ENCODE measurements at regions not wholly inside any gene's neighbourhood (a gene's known extent, or its start where the extent isn't known, plus 50 kb on each side); places are given as distances from the start of the nearest gene placed in this dataset.

DNA sequence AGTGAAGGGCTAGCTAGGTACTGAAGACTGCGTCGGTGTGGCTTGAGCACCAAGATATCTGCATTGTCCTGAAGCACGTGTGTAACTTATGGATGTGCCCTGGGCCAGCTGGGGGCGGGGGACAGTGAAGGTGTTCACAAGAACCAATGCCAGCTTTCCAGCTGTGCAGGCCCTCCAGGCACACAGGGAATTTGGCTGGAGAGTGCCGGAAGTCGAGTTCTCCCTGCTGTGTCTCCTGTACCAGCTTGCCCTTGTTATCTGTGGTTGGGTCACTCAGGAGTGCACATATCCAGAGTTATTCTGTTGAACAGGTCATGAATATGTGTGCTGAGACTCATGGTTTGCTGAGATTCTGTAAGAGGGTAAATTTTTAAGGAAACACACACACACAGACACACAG, 75.9 kb upstream of the CRY1 start:
- Histone ChIP-seq H4K8ac (ENCODE audit: extremely low read depth, insufficient read depth, low read length) (no peak overlapping the region), H3K14ac (ENCODE audit: insufficient read length) (no peak overlapping the region), H2BK20ac (ENCODE audit: low read length) (no peak overlapping the region), H2AK5ac (ENCODE audit: low read depth, low read length) (no peak overlapping the region), H3K9ac (replicated peaks in 1 of 4; ENCODE audit: extremely low read depth in 1 of 4, low read depth in 3 of 4, low read length in 3 of 4) (no peak overlapping the region), H3K27me3 (replicated peaks in 1 of 4; ENCODE audit: control insufficient read depth in 3 of 4, extremely low read depth in 1 of 4, insufficient read depth in 3 of 4, low read length in 3 of 4) (no peaks in the 10 kb centered on the region; a peak in 1 of 7 replicates), H3K23ac (ENCODE audit: insufficient read length) (no peak overlapping the region), H2AFZ (ENCODE audit: low read length) (peak overlapping the region; percentile 73), H2BK15ac (ENCODE audit: low read length) (no peak overlapping the region), H4K20me1 (replicated peaks in 1 of 2; ENCODE audit: control insufficient read depth in 1 of 2, insufficient read depth in 2 of 2, low read length in 2 of 2) (no peaks in the 10 kb centered on the region), H3K27ac (ENCODE audit: low read depth, low read length) (no peak overlapping the region), H3K79me2 (ENCODE audit: control insufficient read depth in 1 of 2, insufficient read depth in 2 of 2, low read length in 2 of 2) (no peaks in the 10 kb centered on the region), H3K36me3 (ENCODE audit: control insufficient read depth in 2 of 4, insufficient read depth in 4 of 4, low read length in 3 of 4) (no peaks in the 10 kb centered on the region), H2BK5ac (ENCODE audit: low read depth, low read length) (no peak overlapping the region), H2BK12ac (ENCODE audit: low read depth, low read length) (no peak overlapping the region), H3K4me3 (ENCODE audit: extremely low read depth in 1 of 4, insufficient read depth in 2 of 4, low read depth in 3 of 4, low read length in 4 of 4) (no peak overlapping the region), H3K56ac (replicated peaks; ENCODE audit: insufficient read length, low read depth, low read length) (no peak overlapping the region), H4K91ac (replicated peaks; ENCODE audit: insufficient read length, low read length) (no peak overlapping the region), H3K23me2 (ENCODE audit: low read depth, low read length) (no peaks in the 10 kb centered on the region), H3K4ac (replicated peaks; ENCODE audit: insufficient read length, low read depth, low read length) (no peak overlapping the region), H3K4me1 (replicated peaks in 1 of 4; ENCODE audit: control insufficient read depth in 3 of 4, insufficient read depth in 4 of 4, low read length in 3 of 4) (peaks cover 0 to 3% (median 0%) of the 10 kb centered on the region in 4 experiments; a peak in 2 of 7 replicates), H3K4me2 (ENCODE audit: insufficient read depth in 1 of 2, low read depth in 2 of 2, low read length in 2 of 2) (no peak overlapping the region), H2BK120ac (replicated peaks; ENCODE audit: low read depth, low read length) (no peak overlapping the region), H4K5ac (ENCODE audit: insufficient read length, low read depth, low read length) (no peak overlapping the region), H3K9me3 (ENCODE audit: insufficient read depth in 2 of 2, low read depth in 1 of 2, low read length in 1 of 2) (no peaks in the 10 kb centered on the region), H3K18ac (ENCODE audit: extremely low read depth, low read length) (no peak overlapping the region), H3K79me1 (ENCODE audit: low read depth, low read length) (no peaks in the 10 kb centered on the region)
- FAIRE-seq (no peak), DNase-seq (ENCODE audit: low read depth in 1 of 2, low spot score in 2 of 2) (no peak)
- TF ChIP-seq CTBP2 (IDR thresholded peaks at IDR 0.05; ENCODE audit: borderline replicate concordance, insufficient read depth, insufficient read length, low read length) = no peak
- TF ChIP-seq KDM5A (IDR thresholded peaks at IDR 0.05; ENCODE audit: low read length) = no peak
- TF ChIP-seq, protein P1, sequence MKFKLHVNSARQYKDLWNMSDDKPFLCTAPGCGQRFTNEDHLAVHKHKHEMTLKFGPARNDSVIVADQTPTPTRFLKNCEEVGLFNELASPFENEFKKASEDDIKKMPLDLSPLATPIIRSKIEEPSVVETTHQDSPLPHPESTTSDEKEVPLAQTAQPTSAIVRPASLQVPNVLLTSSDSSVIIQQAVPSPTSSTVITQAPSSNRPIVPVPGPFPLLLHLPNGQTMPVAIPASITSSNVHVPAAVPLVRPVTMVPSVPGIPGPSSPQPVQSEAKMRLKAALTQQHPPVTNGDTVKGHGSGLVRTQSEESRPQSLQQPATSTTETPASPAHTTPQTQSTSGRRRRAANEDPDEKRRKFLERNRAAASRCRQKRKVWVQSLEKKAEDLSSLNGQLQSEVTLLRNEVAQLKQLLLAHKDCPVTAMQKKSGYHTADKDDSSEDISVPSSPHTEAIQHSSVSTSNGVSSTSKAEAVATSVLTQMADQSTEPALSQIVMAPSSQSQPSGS (IDR thresholded peaks at IDR 0.05; ENCODE audit: low read length) = no peak
- TF ChIP-seq YY1 (IDR thresholded peaks at IDR 0.05; ENCODE audit: low read depth, low read length) = no peak
- no peak for TF ChIP-seq SP4 (IDR thresholded peaks at IDR 0.05; ENCODE audit: low read length)
- TF ChIP-seq CHD1 (IDR thresholded peaks at IDR 0.05; ENCODE audit: low read depth, low read length) = no peak
- TF ChIP-seq RNF2 (IDR thresholded peaks at IDR 0.05; ENCODE audit: borderline replicate concordance, low read depth, low read length, missing control alignments, poor library complexity, severe bottlenecking) = no peak
- TF ChIP-seq ASH2L (IDR thresholded peaks at IDR 0.05; ENCODE audit: low read length) = no peak
- TF ChIP-seq, protein P2, sequence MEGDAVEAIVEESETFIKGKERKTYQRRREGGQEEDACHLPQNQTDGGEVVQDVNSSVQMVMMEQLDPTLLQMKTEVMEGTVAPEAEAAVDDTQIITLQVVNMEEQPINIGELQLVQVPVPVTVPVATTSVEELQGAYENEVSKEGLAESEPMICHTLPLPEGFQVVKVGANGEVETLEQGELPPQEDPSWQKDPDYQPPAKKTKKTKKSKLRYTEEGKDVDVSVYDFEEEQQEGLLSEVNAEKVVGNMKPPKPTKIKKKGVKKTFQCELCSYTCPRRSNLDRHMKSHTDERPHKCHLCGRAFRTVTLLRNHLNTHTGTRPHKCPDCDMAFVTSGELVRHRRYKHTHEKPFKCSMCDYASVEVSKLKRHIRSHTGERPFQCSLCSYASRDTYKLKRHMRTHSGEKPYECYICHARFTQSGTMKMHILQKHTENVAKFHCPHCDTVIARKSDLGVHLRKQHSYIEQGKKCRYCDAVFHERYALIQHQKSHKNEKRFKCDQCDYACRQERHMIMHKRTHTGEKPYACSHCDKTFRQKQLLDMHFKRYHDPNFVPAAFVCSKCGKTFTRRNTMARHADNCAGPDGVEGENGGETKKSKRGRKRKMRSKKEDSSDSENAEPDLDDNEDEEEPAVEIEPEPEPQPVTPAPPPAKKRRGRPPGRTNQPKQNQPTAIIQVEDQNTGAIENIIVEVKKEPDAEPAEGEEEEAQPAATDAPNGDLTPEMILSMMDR (IDR thresholded peaks at IDR 0.05; ENCODE audit: control extremely low read depth in 1 of 3, insufficient read depth in 1 of 3, low read depth in 1 of 3, low read length in 3 of 3) = no peak
- WGBS, 2 experiments (ENCODE audit: extremely low coverage in 1 of 2, insufficient coverage in 1 of 2, insufficient read length in 1 of 2, insufficient replicate concordance in 2 of 2, low coverage in 1 of 2, low lambda C conversion rate in 2 of 2, missing lambda C conversion rate in 1 of 2) = 82% methylated on average over 6 of the region's 6 CpGs; no CpG with 5 or more reads in 1 of the 2 experiments
- CTCF ChIA-PET (ENCODE audit: partially characterized antibody) = interaction anchor here (0.8 to 1.7 kb wide), 7 partner anchors 9 to 190 kb away, joined by 3 to 9 read pairs (median 3); no protein-coding TSS in a partner anchor
- POLR2A ChIA-PET (ENCODE audit: partially characterized antibody) = no interaction called here

Data from H1 (cell line).